RWPE1 (cell line): ENCODE measurements at regions not wholly inside any gene's neighbourhood (a gene's known extent, or its start where the extent isn't known, plus 50 kb on each side); places are given as distances from the start of the nearest gene placed in this dataset.

Experiments
- CTCF ChIA-PET: fragments of 350-600 bp; sonication (Branson Sonifier 250); formaldehyde crosslinking; extraction: SDS; loops from one replicate; lab custom pipeline; 2021; lab: Yijun Ruan, JAX
- POLR2A ChIA-PET: fragments of 400-600 bp; formaldehyde crosslinking; extraction: SDS; loops from one replicate; lab custom pipeline; 2020; ENCODE audit warnings: antibody characterized with exemption; ENCODE audit not compliant: low non-redundant PET; lab: Yijun Ruan, JAX
- DNase-seq: peaks from one replicate; pipeline ENCODE4 v3.0.0; 2012; ENCODE audit warnings: low spot score
- H3K27ac ChIP-seq: fragments of 450-650 bp; 2 replicates; pipeline ENCODE4 v1.5.1; 2017
- CTCF ChIP-seq: fragments of 450-650 bp; conservative IDR thresholded peaks from 2 replicates; pipeline ENCODE4 v1.5.1; 2017; ENCODE audit warnings: low read depth, mild to moderate bottlenecking

GRCh38 chr1:222334026-222334680 lies 213.8 kb downstream of the HHIPL2 start:
- TF ChIP-seq CTCF, result no peak
- POLR2A ChIA-PET, result no interaction called here
- DNase-seq, result no peak
- CTCF ChIA-PET, result no interaction called here
- no peak overlapping the region for H3K27ac ChIP-seq

GRCh38 chr1:222331765-222332164 lies 216.1 kb downstream of the HHIPL2 start:
- no peak for TF ChIP-seq CTCF
- CTCF ChIA-PET, result interaction anchor here (0.5 kb wide), 1 partner anchor 101 kb away, joined by 3 read pairs; no protein-coding TSS in a partner anchor
- POLR2A ChIA-PET, result no interaction called here
- no peak overlapping the region for H3K27ac ChIP-seq
- no peak for DNase-seq

- POLR2A ChIA-PET, result no interaction called here
- no peak for TF ChIP-seq CTCF
- CTCF ChIA-PET, result interaction anchor here (0.5 to 0.6 kb wide), 2 partner anchors 101 to 834 kb away, joined by 3 read pairs; no protein-coding TSS in a partner anchor
- H3K27ac ChIP-seq, result no peak overlapping the region
- DNase-seq, result no peak
Measured at GRCh38 chr1:222331340-222331739, 216.6 kb downstream of the HHIPL2 start.

GRCh38 chr1:222329493-222330045 lies 218.3 kb downstream of the HHIPL2 start:
- TF ChIP-seq CTCF, result no peak
- DNase-seq, result no peak
- CTCF ChIA-PET, result interaction anchor here (0.6 kb wide), 1 partner anchor 77 kb away, joined by 7 read pairs; no protein-coding TSS in a partner anchor
- H3K27ac ChIP-seq, result no peak overlapping the region
- POLR2A ChIA-PET, result no interaction called here

- no peak for TF ChIP-seq CTCF
- CTCF ChIA-PET, result no interaction called here
- H3K27ac ChIP-seq, result no peak overlapping the region
- no peak for DNase-seq
- POLR2A ChIA-PET, result no interaction called here
Measured at GRCh38 chr1:222326710-222327036, 221.2 kb downstream of the HHIPL2 start.

GRCh38 chr1:222326006-222326709 lies 221.7 kb downstream of the HHIPL2 start:
- ChIA-PET CTCF (interaction anchor here (0.7 kb wide), 2 partner anchors 16 to 159 kb away, joined by 3 to 4 read pairs; no protein-coding TSS in a partner anchor), POLR2A (no interaction called here)
- DNase-seq, result no peak
- H3K27ac ChIP-seq, result no peak overlapping the region
- TF ChIP-seq CTCF, result no peak
